ENCODE measurements at regions not wholly inside any gene's neighbourhood (a gene's known extent, or its start where the extent isn't known, plus 50 kb on each side); places are given as distances from the start of the nearest gene placed in this dataset.

DNA sequence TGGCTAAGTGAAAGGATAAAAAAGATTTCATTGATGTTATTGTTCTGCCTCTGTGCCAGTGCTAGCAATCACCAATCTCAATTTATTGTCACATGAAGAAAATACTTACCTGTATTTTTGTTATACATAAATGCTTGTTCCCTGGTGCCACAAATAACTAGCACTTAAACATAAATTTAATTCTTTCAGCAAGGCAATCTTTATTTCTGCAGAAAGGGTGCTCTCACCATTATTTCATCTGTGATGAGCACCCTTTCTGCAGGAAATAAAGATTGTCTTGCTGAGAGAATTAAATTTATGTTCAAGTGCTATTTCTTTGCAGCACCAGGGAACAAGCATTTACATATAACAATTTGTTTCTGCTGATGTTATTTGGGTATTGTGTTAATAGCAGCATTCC is 87.2 kb downstream of the DIRAS3 start:
- TF ChIP-seq, protein P1, sequence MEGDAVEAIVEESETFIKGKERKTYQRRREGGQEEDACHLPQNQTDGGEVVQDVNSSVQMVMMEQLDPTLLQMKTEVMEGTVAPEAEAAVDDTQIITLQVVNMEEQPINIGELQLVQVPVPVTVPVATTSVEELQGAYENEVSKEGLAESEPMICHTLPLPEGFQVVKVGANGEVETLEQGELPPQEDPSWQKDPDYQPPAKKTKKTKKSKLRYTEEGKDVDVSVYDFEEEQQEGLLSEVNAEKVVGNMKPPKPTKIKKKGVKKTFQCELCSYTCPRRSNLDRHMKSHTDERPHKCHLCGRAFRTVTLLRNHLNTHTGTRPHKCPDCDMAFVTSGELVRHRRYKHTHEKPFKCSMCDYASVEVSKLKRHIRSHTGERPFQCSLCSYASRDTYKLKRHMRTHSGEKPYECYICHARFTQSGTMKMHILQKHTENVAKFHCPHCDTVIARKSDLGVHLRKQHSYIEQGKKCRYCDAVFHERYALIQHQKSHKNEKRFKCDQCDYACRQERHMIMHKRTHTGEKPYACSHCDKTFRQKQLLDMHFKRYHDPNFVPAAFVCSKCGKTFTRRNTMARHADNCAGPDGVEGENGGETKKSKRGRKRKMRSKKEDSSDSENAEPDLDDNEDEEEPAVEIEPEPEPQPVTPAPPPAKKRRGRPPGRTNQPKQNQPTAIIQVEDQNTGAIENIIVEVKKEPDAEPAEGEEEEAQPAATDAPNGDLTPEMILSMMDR (conservative IDR thresholded peaks at IDR 0.05), result no peak
- TF ChIP-seq ZFX (IDR thresholded peaks at IDR 0.05), result no peak
